Caco-2 (cell line): ENCODE measurements at regions not wholly inside any gene's neighbourhood (a gene's known extent, or its start where the extent isn't known, plus 50 kb on each side); places are given as distances from the start of the nearest gene placed in this dataset.

Experiments
- BruUV-seq: library from RNA; stranded (reverse); fragments of 400-500 nt; replicated peaks from 2 replicates; lab custom pipeline; 2021; lab: Mats Ljungman, UMichigan
- CTCF ChIA-PET: fragments of 300-600 bp; sonication (Branson Sonifier 250); formaldehyde crosslinking; loops from one replicate; lab custom pipeline; 2022; ENCODE audit warnings: antibody characterized with exemption; lab: Charles Lee
- POLR2A ChIA-PET: fragments of 300-600 bp; sonication (Branson Sonifier 250); formaldehyde crosslinking; loops from one replicate; lab custom pipeline; 2022; ENCODE audit warnings: antibody characterized with exemption; lab: Charles Lee
- DNase-seq, 2 experiments: peaks; one replicate each; pipeline versions ENCODE4 v3.0.0 to v3.0.0-alpha.2; 2020 to 2022
- H3K27me3 ChIP-seq: replicated peaks from 2 replicates; pipeline ENCODE4 v1.6.0; 2011; ENCODE audit warnings: low read length; ENCODE audit not compliant: control insufficient read depth, insufficient read depth
- H3K36me3 ChIP-seq: 2 replicates; pipeline ENCODE4 v1.5.1; 2011; ENCODE audit warnings: low read length; ENCODE audit not compliant: control insufficient read depth, insufficient read depth
- H3K4me1 ChIP-seq: fragments of 250-450 bp; sonication (Bioruptor Pico); 2 replicates; pipeline ENCODE4 v1.5.1; 2020; ENCODE audit warnings: mild to moderate bottlenecking
- H3K4me3 ChIP-seq: 2 replicates; pipeline ENCODE4 v1.5.1; 2011; ENCODE audit warnings: low read depth, mild to moderate bottlenecking, control low read depth, low read length
- H3K9me3 ChIP-seq: fragments of 250-450 bp; sonication (Bioruptor Pico); 2 replicates; pipeline ENCODE4 v1.5.1; 2020; ENCODE audit warnings: mild to moderate bottlenecking, moderate library complexity
- H3K27ac Mint-ChIP-seq: one replicate; pipeline ENCODE4 v1.8.0; 2022; ENCODE audit warnings: mixed read lengths; ENCODE audit not compliant: unreplicated experiment
- H3K27me3 Mint-ChIP-seq: one replicate; pipeline ENCODE4 v1.8.0; 2022; ENCODE audit warnings: mixed read lengths; ENCODE audit not compliant: insufficient read depth, unreplicated experiment
- H3K36me3 Mint-ChIP-seq: one replicate; pipeline ENCODE4 v1.8.0; 2022; ENCODE audit warnings: mild to moderate bottlenecking, mixed read lengths; ENCODE audit not compliant: insufficient read depth, unreplicated experiment
- H3K4me1 Mint-ChIP-seq: one replicate; pipeline ENCODE4 v1.8.0; 2022; ENCODE audit warnings: low read depth, mixed read lengths; ENCODE audit not compliant: unreplicated experiment
- H3K4me3 Mint-ChIP-seq: one replicate; pipeline ENCODE4 v1.8.0; 2022; ENCODE audit warnings: mild to moderate bottlenecking, moderate library complexity, mixed read lengths; ENCODE audit not compliant: unreplicated experiment
- H3K9me3 Mint-ChIP-seq: one replicate; pipeline ENCODE4 v1.8.0; 2022; ENCODE audit warnings: mixed read lengths; ENCODE audit not compliant: unreplicated experiment
- intact Hi-C: fragments of 100-400 bp; cut with micrococcal nuclease; formaldehyde crosslinking; loops from one replicate; pipeline ENCODE4 v1.10.0; 2022; ENCODE audit not compliant: unreplicated experiment
- TF ChIP-seq, protein P1 (sequence below), 2 experiments: fragments of 200-600 bp in 1 of 2; IDR thresholded peaks; 1 replicate in 1 of 2; 2 replicates in 1 of 2; pipeline versions ENCODE4 v1.5.1 to v1.8.0; 2011 to 2022; ENCODE audit warnings: antibody characterized with exemption in 1 of 2, control low read depth in 1 of 2, inconsistent platforms in 1 of 2, low read depth in 1 of 2, low read length in 1 of 2, mild to moderate bottlenecking in 1 of 2, moderate library complexity in 1 of 2; ENCODE audit not compliant: insufficient read depth in 1 of 2, severe bottlenecking in 1 of 2, unreplicated experiment in 1 of 2

DNA sequence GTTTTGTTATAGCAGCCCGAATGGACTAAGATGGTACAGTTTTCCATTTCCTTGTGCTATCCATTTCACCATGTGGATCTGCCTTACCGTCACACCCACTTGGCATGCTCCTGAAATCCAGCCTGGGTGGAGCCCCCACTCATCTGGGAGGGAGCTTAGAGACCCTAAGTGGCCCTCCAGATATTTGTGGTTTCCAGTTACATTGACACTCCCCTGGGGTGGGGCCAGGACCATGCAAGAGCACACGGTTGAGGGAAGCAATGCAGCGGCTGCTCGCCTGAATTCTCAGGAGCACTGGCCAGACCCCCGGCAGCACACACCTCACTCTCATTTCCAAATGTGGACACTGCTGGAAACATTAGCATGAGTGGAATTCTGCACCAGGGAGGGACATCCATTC lies 231.1 kb downstream of the UTP18 start:
- Mint-ChIP-seq H3K36me3 (no peaks in the 10 kb centered on the region), H3K4me1 (peaks cover 7% of the 10 kb centered on the region), H3K27me3 (peaks cover 14% of the 10 kb centered on the region), H3K27ac (no peak overlapping the region), H3K9me3 (no peaks in the 10 kb centered on the region), H3K4me3 (no peak overlapping the region)
- no peak for DNase-seq
- no TSS peak for BruUV-seq
- POLR2A ChIA-PET, result no interaction called here
- intact Hi-C loops, result no loop called here
- CTCF ChIA-PET, result no interaction called here
- Histone ChIP-seq H3K9me3 (0 out of 2 replicates have a peak, but pooled peaks cover 3% of the 10 kb centered on the region), H3K27me3 (no peaks in the 10 kb centered on the region; the same call in 1 of the 2 replicates), H3K4me3 (no peak overlapping the region), H3K36me3 (no peaks in the 10 kb centered on the region), H3K4me1 (no peaks in the 10 kb centered on the region)
- TF ChIP-seq, protein P1, sequence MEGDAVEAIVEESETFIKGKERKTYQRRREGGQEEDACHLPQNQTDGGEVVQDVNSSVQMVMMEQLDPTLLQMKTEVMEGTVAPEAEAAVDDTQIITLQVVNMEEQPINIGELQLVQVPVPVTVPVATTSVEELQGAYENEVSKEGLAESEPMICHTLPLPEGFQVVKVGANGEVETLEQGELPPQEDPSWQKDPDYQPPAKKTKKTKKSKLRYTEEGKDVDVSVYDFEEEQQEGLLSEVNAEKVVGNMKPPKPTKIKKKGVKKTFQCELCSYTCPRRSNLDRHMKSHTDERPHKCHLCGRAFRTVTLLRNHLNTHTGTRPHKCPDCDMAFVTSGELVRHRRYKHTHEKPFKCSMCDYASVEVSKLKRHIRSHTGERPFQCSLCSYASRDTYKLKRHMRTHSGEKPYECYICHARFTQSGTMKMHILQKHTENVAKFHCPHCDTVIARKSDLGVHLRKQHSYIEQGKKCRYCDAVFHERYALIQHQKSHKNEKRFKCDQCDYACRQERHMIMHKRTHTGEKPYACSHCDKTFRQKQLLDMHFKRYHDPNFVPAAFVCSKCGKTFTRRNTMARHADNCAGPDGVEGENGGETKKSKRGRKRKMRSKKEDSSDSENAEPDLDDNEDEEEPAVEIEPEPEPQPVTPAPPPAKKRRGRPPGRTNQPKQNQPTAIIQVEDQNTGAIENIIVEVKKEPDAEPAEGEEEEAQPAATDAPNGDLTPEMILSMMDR (IDR thresholded peaks at IDR 0.05; ENCODE audit: insufficient read depth in 1 of 2, low read depth in 1 of 2, low read length in 1 of 2, severe bottlenecking in 1 of 2, unreplicated experiment in 1 of 2), result no peak

DNA sequence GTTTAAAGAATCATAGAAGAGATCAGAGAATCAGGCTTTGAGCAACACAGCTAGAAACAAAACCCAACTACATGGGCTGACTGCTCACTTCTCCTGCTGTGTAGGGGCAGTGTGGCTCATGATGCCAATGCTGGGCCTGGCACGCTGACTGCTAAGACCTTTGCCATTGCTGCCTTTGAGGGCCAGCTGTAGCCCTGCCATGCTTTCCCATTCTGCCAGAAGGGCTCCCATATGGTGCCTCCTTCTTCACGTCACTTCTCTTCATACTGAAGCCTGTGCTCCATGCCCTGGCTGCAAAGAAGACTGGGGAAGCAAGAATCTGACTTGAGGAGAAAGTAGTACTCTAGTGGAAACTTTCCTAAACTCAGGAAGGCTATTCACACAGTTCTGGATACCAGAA lies 232.9 kb downstream of the UTP18 start:
- no peaks in the 10 kb centered on the region for H3K36me3 ChIP-seq
- H3K4me3 Mint-ChIP-seq, result no peak overlapping the region
- H3K36me3 Mint-ChIP-seq, result no peaks in the 10 kb centered on the region
- H3K4me1 Mint-ChIP-seq, result peaks cover under 1% of the 10 kb centered on the region
- CTCF ChIA-PET, result no interaction called here
- H3K9me3 ChIP-seq, result 0 out of 2 replicates have a peak, but pooled peaks cover 3% of the 10 kb centered on the region
- no peak overlapping the region for H3K27ac Mint-ChIP-seq
- H3K27me3 ChIP-seq, result no peaks in the 10 kb centered on the region; the same call in 1 of the 2 replicates
- BruUV-seq, result no TSS peak
- TF ChIP-seq, protein P1 (IDR thresholded peaks at IDR 0.05; ENCODE audit: insufficient read depth in 1 of 2, low read depth in 1 of 2, low read length in 1 of 2, severe bottlenecking in 1 of 2, unreplicated experiment in 1 of 2), result no peak
- DNase-seq, result no peak
- no peak overlapping the region for H3K4me3 ChIP-seq
- intact Hi-C loops, result no loop called here
- no peaks in the 10 kb centered on the region for H3K4me1 ChIP-seq
- POLR2A ChIA-PET, result no interaction called here
- no peaks in the 10 kb centered on the region for H3K9me3 Mint-ChIP-seq
- peaks cover 19% of the 10 kb centered on the region for H3K27me3 Mint-ChIP-seq

DNA sequence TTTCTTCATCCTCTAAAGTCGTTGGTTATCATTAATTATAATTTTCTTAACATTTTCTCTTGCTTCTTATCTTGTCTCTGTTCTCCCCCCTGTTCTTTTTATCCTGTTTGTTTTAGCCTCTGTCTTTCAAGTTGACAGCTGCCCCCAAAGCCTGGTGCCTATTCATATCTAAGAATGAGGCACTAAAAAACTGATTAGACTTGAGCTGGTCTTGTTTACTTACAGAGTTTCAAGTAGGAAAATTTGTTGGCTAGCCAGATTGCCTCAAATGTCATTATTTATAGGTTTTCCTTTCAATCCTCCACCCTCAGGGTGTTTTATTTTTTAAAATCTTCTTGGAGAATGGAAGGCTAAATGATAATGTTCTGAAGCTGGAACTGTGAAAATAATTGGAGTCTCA lies 236.0 kb downstream of the UTP18 start:
- no peaks in the 10 kb centered on the region; the same call in 1 of the 2 replicates for H3K27me3 ChIP-seq
- ChIA-PET CTCF (no interaction called here), POLR2A (no interaction called here)
- Mint-ChIP-seq H3K4me1 (no peaks in the 10 kb centered on the region), H3K4me3 (no peak overlapping the region), H3K9me3 (no peaks in the 10 kb centered on the region), H3K36me3 (no peaks in the 10 kb centered on the region), H3K27me3 (peaks cover 12% of the 10 kb centered on the region), H3K27ac (no peak overlapping the region)
- no peak overlapping the region for H3K4me3 ChIP-seq
- intact Hi-C loops, result no loop called here
- DNase-seq, result no peak
- 0 out of 2 replicates have a peak, but pooled peaks cover 3% of the 10 kb centered on the region for H3K9me3 ChIP-seq
- H3K4me1 ChIP-seq, result no peaks in the 10 kb centered on the region
- no peaks in the 10 kb centered on the region for H3K36me3 ChIP-seq
- TF ChIP-seq, protein P1 (IDR thresholded peaks at IDR 0.05; ENCODE audit: insufficient read depth in 1 of 2, low read depth in 1 of 2, low read length in 1 of 2, severe bottlenecking in 1 of 2, unreplicated experiment in 1 of 2), result no peak
- no TSS peak for BruUV-seq
